ENCODE measurements at regions not wholly inside any gene's neighbourhood (a gene's known extent, or its start where the extent isn't known, plus 50 kb on each side); places are given as distances from the start of the nearest gene placed in this dataset.

DNA sequence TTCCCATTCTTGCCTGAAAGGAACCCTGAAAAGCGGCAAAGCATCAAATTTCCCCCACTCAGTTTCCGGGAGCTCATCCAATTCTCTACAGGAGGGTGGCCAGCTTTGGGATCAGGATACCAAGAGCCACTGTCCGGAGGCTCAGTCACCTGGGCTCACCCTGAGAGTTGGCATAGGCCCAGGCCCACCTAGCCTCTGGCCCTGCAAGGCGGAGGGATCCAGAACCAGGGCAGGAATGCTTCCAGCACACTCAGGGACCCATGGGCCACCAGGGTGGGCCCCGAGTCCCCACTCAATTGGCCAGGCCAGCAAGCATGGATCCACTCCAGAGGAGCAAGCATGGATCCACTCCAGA, 432.9 kb upstream of the MYT1L start:
- Histone ChIP-seq H3K27me3 (no peaks in the 10 kb centered on the region), H3K9me3 (no peaks in the 10 kb centered on the region), H3K4me3 (no peak overlapping the region), H3K27ac (peak overlapping the region in 1 of 4 donors; percentile 50), H3K36me3 (no peaks in the 10 kb centered on the region), H3K4me1 (peaks cover 11 to 20% (median 16%) of the 10 kb centered on the region in 3 donors)
- intact Hi-C loops (cut with DNase I), result no loop called here
- WGBS, 2 donors, result 20% methylated on average over 1 of the region's 5 CpGs; no CpG with 5 or more reads in 1 of the 2 donors
- TF ChIP-seq, protein P1, sequence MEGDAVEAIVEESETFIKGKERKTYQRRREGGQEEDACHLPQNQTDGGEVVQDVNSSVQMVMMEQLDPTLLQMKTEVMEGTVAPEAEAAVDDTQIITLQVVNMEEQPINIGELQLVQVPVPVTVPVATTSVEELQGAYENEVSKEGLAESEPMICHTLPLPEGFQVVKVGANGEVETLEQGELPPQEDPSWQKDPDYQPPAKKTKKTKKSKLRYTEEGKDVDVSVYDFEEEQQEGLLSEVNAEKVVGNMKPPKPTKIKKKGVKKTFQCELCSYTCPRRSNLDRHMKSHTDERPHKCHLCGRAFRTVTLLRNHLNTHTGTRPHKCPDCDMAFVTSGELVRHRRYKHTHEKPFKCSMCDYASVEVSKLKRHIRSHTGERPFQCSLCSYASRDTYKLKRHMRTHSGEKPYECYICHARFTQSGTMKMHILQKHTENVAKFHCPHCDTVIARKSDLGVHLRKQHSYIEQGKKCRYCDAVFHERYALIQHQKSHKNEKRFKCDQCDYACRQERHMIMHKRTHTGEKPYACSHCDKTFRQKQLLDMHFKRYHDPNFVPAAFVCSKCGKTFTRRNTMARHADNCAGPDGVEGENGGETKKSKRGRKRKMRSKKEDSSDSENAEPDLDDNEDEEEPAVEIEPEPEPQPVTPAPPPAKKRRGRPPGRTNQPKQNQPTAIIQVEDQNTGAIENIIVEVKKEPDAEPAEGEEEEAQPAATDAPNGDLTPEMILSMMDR (IDR thresholded peaks at IDR 0.05), result no peak
- TF ChIP-seq POLR2A (IDR thresholded peaks at IDR 0.05), result no peak
- no peak for DNase-seq

DNA sequence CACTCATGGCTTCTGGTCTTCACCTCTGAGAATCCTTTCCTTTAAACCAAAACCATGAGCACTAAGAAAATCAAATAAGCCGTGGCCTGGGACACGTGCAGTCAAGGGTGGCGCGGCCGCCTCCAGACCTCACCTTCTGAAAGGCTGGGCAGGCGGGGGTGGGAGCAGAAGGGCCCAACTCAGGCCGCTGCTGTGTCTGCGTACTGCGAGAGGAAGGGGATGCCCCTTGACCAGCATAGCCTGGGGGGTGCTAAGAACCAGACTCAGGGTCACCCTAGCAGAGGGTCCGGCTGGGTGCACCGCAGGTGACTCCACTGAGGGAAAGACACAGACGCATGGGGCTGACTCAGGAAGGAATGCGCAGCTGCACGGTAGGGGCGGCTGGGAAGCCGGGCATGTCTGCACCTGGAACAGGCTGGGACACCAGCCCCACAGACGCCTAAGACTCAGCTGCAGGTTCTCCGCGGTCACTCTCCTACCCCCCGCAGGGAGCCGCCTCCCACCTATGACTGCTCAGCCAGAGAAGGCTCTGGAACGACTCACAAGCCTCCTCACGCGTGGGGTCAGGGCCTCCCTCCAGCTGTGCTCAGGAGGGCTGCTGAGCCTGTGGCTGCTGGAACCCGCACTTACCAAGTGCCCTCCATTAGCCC, 432.4 kb upstream of the MYT1L start:
- Histone ChIP-seq H3K27ac (peak overlapping the region in 3 of 4 donors; percentile 27 to 50 (median 36)), H3K4me1 (peaks cover 11 to 20% (median 16%) of the 10 kb centered on the region in 3 donors), H3K4me3 (no peak overlapping the region), H3K9me3 (no peaks in the 10 kb centered on the region), H3K36me3 (no peaks in the 10 kb centered on the region), H3K27me3 (no peaks in the 10 kb centered on the region)
- TF ChIP-seq, protein P1 (IDR thresholded peaks at IDR 0.05), result no peak
- TF ChIP-seq POLR2A (IDR thresholded peaks at IDR 0.05), result no peak
- intact Hi-C loops (cut with DNase I), result no loop called here
- DNase-seq, result no peak
- WGBS, 2 donors, result 30 to 37% methylated on average over 9 to 17 of the region's 25 CpGs

DNA sequence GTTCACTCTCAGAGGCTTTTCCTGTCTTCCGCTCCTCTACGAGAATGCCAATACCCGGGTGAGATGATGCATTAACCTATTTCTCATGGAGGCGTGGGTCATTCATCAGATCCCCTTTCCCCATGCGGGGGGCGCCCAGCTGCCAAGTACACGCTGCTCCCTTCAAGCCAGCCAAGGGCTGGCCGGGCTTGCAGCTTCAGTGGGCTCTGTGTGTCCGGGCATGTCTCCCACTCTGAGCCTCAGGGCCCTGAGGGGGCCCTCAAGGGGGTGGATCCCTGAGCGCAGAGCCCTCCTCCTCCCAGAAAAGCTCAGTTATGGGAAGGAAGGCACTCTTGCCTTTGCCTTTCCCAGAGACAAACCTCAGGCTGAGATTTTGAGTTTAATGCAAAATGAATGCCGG, 431.8 kb upstream of the MYT1L start:
- intact Hi-C loops (cut with DNase I), result no loop called here
- no peaks in the 10 kb centered on the region for H3K9me3 ChIP-seq
- peak overlapping the region in 2 of 4 donors; percentile 27 to 50 for H3K27ac ChIP-seq
- H3K36me3 ChIP-seq, result no peaks in the 10 kb centered on the region
- no peak for TF ChIP-seq POLR2A (IDR thresholded peaks at IDR 0.05)
- TF ChIP-seq, protein P1 (IDR thresholded peaks at IDR 0.05), result no peak
- DNase-seq, result no peak
- no peak overlapping the region for H3K4me3 ChIP-seq
- WGBS, 2 donors, result 31 to 40% methylated on average over 1 to 4 of the region's 11 CpGs
- peaks cover 11 to 20% (median 16%) of the 10 kb centered on the region in 3 donors for H3K4me1 ChIP-seq
- H3K27me3 ChIP-seq, result no peaks in the 10 kb centered on the region

DNA sequence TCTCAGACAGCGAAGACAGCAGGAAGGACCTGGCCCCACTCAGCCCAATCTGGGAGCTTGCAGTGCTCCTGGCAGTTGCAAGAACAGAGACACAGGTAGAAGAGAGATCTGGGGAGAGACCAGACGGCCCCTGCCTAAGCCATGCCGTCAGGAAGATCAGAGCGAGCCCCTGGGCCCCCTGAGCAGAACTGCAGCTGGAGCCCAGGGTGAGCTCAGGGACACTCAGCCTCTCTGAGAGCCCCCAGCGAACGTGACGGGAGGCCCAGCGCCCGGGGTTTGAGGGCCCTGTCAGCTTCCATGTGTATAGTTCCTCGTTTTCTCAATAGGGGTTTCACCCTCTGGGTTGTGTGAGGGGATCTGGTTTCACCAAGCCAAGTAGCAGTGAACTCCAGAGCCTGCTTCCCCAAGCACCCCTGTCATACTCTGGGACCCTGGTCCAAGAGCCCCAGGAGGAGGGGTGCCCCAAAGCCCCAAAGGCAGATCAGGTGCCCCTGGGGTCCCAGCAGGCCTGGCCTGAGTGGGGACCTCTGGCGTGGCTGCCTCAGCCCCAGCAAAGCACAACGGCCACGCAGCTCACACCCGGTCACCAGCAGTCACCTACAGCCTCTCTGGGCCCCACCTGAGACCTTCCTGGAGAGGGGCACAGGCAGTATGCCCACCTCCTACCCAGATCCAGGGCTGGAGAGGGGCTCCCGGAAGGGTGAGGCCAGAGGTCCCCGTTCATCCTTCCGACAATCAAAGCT, 431.3 kb upstream of the MYT1L start:
- Histone ChIP-seq H3K27me3 (no peaks in the 10 kb centered on the region), H3K4me3 (no peak overlapping the region), H3K4me1 (peaks cover 11 to 20% (median 16%) of the 10 kb centered on the region in 3 donors), H3K36me3 (no peaks in the 10 kb centered on the region), H3K9me3 (no peaks in the 10 kb centered on the region), H3K27ac (no peak overlapping the region)
- DNase-seq, result no peak
- TF ChIP-seq, protein P1 (IDR thresholded peaks at IDR 0.05), result no peak
- no peak for TF ChIP-seq POLR2A (IDR thresholded peaks at IDR 0.05)
- intact Hi-C loops (cut with DNase I), result no loop called here
- WGBS, 2 donors, result 76 to 84% methylated on average over 7 of the region's 17 CpGs

DNA sequence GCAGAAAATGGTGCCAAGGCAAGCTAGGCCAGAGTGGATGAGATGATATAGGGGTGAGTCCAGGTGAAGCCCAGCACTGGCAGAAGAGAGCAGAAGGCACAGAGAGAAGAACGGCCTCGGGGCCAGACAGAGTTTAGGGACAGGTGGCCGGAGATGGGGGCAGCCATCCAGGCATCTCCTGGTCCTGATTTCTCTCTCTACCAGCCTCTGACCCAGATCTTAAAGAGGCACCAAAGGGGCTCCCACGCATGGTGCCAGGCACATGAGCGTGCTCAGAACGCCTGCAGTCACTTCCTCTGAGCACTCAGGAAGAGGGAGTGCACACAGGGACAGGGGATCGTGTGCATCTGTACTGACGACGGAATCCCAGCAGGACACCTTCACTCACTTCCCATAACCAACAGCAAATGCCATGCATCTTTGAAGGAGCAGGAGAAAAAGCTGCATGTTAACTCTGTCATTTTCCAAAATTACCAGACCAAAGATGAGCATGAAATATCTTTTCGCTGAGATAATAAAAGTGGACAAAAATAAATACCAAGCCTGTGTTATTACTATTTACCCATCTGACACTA, 427.8 kb upstream of the MYT1L start:
- Histone ChIP-seq H3K36me3 (no peaks in the 10 kb centered on the region), H3K4me3 (no peak overlapping the region), H3K27ac (no peak overlapping the region), H3K9me3 (peaks cover 0 to 3% (median 0%) of the 10 kb centered on the region in 3 donors), H3K4me1 (peaks cover 7 to 15% (median 11%) of the 10 kb centered on the region in 3 donors), H3K27me3 (no peaks in the 10 kb centered on the region)
- no peak for TF ChIP-seq POLR2A (IDR thresholded peaks at IDR 0.05)
- TF ChIP-seq, protein P1 (IDR thresholded peaks at IDR 0.05), result no peak
- 82 to 85% methylated on average over 10 of the region's 10 CpGs for WGBS, 2 donors
- no peak for DNase-seq
- intact Hi-C loops (cut with DNase I), result no loop called here
